ENCODE measurements at regions not wholly inside any gene's neighbourhood (a gene's known extent, or its start where the extent isn't known, plus 50 kb on each side); places are given as distances from the start of the nearest gene placed in this dataset.

- no peak for DNase-seq
- H3K27ac ChIP-seq: no peak overlapping the region
- no peaks in the 10 kb centered on the region for H3K9me3 ChIP-seq
- intact Hi-C loops (cut with DNase I; ENCODE audit: low total_unique reads): no loop called here
- no peaks in the 10 kb centered on the region for H3K36me3 ChIP-seq
- in situ Hi-C loops (cut with MboI; ENCODE audit: low sequenced_read_pairs in 4 of 4): no loop called here
- ATAC-seq: no peak
- no peaks in the 10 kb centered on the region for H3K4me1 ChIP-seq
- H3K4me3 ChIP-seq: no peak overlapping the region
- TF ChIP-seq POLR2A (IDR thresholded peaks at IDR 0.05) (no peak), CTCF (IDR thresholded peaks at IDR 0.05 in 4 of 5, conservative IDR thresholded peaks at IDR 0.05 in 1 of 5) (no peak)
- no peaks in the 10 kb centered on the region for H3K27me3 ChIP-seq
Measured at GRCh38 chr1:94620345-94621031, 78.9 kb upstream of the F3 start.

GRCh38 chr1:94619731-94620130, 78.2 kb upstream of the F3 start:
- in situ Hi-C loops (cut with MboI; ENCODE audit: low sequenced_read_pairs in 4 of 4) (no loop called here), intact Hi-C loops (cut with DNase I; ENCODE audit: low total_unique reads) (no loop called here)
- Histone ChIP-seq H3K27me3 (no peaks in the 10 kb centered on the region), H3K9me3 (no peaks in the 10 kb centered on the region), H3K36me3 (no peaks in the 10 kb centered on the region), H3K4me3 (no peak overlapping the region), H3K4me1 (no peaks in the 10 kb centered on the region), H3K27ac (no peak overlapping the region)
- TF ChIP-seq POLR2A (IDR thresholded peaks at IDR 0.05): no peak
- TF ChIP-seq CTCF (IDR thresholded peaks at IDR 0.05 in 4 of 5, conservative IDR thresholded peaks at IDR 0.05 in 1 of 5): no peak
- ATAC-seq: no peak
- DNase-seq: no peak

GRCh38 chr1:94617957-94618739, 76.6 kb upstream of the F3 start:
- Histone ChIP-seq H3K36me3 (no peaks in the 10 kb centered on the region), H3K4me3 (no peak overlapping the region), H3K27me3 (no peaks in the 10 kb centered on the region), H3K4me1 (no peaks in the 10 kb centered on the region), H3K27ac (no peak overlapping the region), H3K9me3 (no peaks in the 10 kb centered on the region)
- DNase-seq (no peak), ATAC-seq (no peak)
- in situ Hi-C loops (cut with MboI; ENCODE audit: low sequenced_read_pairs in 4 of 4) (no loop called here), intact Hi-C loops (cut with DNase I; ENCODE audit: low total_unique reads) (no loop called here)
- TF ChIP-seq POLR2A (IDR thresholded peaks at IDR 0.05) (no peak), CTCF (IDR thresholded peaks at IDR 0.05 in 4 of 5, conservative IDR thresholded peaks at IDR 0.05 in 1 of 5) (no peak)

GRCh38 chr1:94617134-94617805, 75.7 kb upstream of the F3 start:
- no peaks in the 10 kb centered on the region for H3K9me3 ChIP-seq
- ATAC-seq: no peak
- no peaks in the 10 kb centered on the region for H3K36me3 ChIP-seq
- no peaks in the 10 kb centered on the region for H3K4me1 ChIP-seq
- TF ChIP-seq CTCF (IDR thresholded peaks at IDR 0.05 in 4 of 5, conservative IDR thresholded peaks at IDR 0.05 in 1 of 5): no peak
- no peak for TF ChIP-seq POLR2A (IDR thresholded peaks at IDR 0.05)
- H3K4me3 ChIP-seq: no peak overlapping the region
- DNase-seq: no peak
- intact Hi-C loops (cut with DNase I; ENCODE audit: low total_unique reads) (no loop called here), in situ Hi-C loops (cut with MboI; ENCODE audit: low sequenced_read_pairs in 4 of 4) (no loop called here)
- no peaks in the 10 kb centered on the region for H3K27me3 ChIP-seq
- H3K27ac ChIP-seq: no peak overlapping the region
